ENCODE measurements at regions not wholly inside any gene's neighbourhood (a gene's known extent, or its start where the extent isn't known, plus 50 kb on each side); places are given as distances from the start of the nearest gene placed in this dataset.
A peak's percentile ranks its signal among the peaks of the same experiment; 100 is the strongest.

DNA sequence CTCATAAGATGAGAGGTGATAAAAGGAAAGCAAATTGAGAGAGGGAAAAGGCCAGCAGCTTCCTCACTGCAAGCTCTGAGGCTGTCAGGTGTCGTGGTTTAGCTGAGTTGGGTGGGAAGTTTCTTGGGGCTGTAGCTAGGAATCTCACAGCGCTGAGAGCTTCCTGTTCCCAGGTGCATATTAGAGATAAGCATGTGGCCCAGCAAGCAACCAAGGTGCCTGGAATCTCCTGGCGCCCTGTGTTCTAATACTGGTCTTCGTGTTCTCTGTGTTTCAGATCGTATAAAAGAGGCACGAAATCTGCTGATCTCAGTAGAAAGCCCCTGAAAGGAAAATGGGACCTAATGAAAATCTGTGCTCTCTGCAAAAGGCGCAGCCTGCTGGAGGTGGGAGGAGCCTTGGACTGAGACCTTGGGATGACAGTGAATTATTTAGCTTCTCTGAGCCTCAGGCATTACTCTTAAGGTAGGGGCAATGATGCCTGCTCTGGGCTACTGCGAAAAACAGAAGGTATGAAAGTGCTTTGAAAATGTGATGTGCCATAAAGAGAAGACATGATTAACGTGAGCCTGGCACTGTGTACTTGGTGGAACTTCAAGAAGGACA is 499.9 kb downstream of the TBL1XR1 start:
- DNase-seq = no peak

DNA sequence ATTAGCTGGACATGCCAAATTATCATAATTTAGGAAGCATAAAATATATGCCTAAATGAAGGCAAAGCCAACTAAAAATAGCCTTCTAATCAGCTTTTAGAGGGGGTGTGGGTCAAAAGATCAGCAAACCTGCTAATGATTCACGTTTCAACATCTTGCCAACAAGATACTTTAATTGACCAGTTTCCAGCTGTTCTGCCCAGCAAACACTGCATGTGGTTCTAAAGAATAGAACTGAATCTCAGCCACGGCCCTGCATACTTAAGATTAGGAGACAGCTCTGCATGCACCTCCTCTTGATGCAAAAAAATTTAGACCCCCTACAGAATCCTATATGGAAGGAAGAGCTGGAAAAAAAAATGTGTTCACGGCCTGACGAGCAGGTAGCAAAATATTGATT is 500.5 kb downstream of the TBL1XR1 start:
- no peak for DNase-seq

DNA sequence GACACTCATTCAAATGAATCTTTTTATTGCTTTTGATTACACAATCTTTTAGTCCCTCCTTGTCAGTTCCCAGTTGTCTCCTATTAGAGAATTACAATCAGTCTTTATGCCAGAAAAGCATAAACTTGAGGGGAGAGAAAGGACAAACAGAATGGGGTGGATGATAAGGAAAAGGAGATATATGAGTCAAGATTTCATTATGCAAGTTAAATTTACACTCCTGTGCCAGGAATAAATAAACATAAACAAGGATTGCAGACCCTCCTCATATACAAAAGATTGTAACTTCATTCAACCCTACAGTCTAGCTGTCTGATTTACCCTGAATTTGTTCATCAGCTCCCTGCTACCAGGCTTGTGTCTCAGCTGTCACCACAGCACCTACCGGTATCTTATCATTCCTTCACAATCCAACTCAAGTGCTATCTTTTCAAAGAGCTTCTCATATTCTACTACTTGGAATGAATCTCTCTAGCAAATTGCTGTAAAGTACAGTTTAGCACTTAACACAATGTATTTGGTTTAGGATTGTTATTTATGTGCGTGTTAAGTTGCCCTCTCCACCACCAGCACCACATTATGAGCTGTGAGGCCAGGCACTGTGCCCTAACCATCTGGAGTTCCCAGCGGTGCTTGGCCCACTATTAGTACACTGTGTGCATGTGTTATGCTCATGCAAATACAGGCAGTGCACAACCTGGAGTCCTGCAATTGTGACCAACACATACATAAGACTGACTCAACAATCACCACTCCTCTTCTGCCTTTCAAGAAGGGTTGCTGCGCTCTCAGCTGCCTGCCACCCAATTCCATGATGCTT is 504.1 kb downstream of the TBL1XR1 start:
- no peak for DNase-seq

DNA sequence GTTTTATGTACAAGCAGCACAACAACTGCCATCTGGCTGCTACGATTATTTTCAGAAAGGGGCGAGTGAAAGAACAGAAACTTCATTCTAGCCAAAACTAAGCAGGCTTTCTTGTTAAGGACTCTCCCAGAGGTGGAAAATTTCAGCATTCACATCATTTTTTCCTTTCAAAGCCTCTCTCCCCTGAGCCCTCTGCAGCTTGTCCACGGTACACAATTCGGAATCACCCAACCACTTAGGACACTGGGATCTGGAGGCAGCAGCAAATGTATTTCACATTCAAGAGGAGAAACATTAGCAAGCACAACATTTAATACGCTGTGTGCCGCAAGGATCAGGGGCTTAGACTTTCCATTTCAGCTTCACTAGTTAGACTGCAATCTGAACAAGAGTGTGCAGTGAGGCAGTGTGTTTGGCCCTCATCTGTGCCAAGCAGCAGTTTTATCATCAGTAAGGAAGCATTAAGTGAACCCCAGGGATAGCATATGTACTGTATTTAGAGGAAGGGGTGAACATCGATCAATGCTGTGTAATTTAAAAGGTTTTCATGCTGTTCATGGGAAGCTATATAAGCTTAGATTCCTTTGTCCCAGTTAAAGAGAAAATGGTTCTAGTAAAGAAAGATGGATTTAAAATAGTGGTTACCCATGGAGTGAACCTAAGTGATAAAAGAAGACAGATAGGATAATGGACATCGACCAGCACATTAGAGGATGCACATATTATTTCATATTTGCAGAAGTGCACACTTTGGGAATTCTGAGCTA is 504.9 kb downstream of the TBL1XR1 start:
- no peak for DNase-seq

DNA sequence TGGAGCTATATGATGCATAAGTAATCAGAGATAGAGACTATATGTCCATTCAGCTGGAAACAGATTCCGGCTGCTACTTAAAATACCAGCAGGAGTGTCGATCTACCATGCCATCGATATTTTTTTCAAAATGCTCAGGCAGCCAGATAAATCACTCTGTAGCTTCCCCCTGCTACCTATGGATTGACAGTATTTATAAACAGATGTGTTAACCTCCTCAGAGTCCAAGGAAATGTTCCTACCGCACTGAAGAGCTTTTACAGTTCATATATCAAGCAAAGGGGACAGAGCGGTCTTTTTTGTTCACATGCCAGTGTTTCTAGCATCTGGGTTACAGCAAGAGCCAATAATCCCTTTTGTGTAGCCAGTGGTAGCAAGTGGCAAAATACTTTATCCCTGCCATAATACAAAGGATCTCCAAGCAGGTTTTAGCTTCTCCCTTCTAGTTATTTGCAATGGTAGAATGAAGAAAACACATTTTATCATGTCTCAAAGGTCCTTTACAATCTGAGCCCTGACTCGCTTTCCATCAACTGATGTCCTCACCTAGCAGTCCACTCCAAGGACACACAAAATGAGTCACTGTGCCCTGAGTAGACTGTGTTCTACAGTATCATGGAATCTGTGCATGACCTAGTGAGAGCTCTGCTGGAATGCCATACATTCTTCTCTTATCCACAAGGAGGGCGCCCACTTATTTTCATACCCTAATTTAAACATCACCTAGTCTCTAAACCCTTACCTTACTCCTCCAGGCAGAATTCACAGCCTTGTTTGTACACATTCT is 507.0 kb downstream of the TBL1XR1 start:
- DNase-seq = no peak

DNA sequence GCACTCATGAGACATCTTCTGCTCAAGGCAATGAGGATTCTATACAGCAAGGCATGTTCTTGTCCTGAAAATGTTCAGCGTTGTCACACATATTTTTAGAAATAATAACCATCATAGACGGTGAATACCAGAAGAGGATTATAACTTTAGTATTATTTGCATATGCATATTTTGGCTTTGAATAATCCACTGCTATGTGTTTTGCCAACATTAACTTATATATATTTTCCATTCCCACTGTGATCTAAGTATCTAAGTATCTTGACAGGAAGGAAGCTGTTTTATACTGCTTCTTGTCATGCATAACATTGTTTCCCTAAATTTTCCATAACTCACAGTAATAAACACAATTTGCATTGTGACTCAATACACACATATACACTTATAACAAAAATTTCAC is 509.5 kb downstream of the TBL1XR1 start:
- no peak for DNase-seq

DNA sequence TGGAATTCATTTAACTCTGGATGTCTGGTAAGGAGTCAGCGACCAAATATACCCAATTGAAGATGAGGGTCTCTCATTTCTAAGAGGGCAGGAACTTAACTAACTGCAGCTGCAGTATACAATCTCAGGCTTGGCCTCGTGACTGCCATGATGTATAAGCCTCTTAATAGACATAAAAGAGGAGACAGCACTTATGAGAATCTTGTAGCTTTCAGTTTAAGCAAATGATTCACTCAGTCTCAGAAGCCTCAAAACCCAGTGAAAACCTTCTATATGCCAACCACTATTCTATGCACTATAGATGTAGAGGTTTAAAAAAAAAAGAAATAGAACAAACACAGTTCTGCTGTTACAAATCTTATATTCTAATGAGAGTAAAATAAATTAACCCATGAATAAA is 513.9 kb downstream of the TBL1XR1 start:
- DNase-seq = no peak

DNA sequence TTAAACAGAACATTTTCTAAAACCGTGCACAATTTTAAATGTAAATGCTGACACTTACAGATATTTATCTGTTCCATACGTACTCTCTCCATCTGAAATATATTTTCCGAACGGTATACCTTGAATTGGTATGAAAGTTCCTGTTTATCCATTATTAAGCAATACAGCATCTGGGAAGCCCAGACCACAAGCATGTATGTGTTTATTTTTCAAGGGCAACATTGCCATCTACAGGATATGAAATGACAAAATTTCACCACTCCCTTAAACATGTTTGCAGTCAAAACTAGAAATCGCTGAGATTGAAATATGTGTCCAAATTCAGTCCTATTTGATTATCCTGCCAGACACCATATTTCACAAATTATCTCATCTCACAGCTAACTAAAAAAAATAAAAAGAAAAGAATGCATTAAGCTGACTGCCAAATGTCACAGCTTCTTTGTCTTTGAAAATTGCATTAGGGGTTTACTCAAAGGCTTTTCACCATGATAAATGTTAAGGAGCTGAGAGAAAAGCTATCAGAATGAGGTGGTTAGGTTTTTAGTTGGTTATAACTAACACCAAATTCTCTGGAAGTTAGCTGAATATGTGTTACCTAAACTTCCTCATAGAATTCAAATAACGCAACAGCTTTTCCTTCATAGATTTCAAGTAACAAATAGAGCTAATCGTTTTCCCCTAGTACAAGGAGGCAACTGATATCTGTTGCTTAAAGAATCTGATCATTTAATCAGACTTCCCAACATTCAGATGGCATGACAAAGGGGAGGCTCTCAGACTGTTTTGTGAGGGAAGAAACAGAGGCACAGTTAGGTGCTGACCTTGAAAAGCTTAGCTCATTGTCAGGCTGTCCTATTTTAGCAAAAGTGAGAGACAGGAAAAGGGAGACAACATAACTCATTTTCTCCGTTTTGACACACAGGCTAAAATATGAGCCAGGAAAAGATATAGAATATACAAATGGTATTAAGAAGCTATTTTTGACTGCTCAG is 533.1 kb downstream of the TBL1XR1 start:
- DNase-seq = peak; percentile 82

DNA sequence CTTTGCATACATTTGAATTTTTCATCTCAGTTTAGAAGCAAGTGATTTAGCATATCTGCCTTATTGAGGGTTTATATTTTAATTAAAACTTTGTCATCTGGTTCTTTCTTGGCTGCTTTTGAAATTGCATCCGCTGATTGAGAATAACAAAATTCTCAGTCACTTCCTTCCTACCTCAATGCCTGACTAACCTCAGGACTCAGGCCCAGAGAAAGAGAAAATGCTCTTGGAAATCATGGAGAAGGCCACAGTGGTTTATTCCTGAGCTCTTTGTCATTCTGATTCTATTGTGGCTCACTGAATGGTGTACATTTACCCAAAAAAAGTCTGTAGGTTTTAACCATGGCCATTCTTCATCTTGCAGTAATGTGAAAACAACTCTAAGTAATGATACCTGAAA is 533.9 kb downstream of the TBL1XR1 start:
- DNase-seq = peak; percentile 22

DNA sequence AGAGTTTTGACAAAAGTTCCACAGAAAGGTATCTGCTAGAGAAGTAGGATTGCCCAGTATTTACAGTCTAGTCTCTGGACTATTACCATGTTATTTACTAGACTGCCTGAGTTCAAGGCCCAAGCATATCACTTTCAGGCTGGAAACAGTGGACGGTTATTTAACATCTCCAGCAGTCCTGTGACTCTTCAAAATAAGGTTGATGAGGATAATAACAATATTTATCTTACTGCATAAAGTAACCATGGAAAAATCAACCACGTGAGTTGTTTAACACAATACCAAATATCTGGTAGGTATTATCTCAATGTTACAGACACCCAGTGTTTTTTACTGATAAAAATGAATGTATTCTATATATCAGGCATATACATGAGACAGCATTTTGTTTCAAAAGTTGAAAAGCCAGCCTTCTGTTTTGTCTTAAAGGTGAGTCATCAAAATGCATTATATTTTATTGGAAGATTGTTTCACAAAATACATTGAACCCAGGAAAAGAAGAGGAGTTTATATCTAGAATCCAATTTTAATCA is 535.8 kb downstream of the TBL1XR1 start:
- DNase-seq = no peak

DNA sequence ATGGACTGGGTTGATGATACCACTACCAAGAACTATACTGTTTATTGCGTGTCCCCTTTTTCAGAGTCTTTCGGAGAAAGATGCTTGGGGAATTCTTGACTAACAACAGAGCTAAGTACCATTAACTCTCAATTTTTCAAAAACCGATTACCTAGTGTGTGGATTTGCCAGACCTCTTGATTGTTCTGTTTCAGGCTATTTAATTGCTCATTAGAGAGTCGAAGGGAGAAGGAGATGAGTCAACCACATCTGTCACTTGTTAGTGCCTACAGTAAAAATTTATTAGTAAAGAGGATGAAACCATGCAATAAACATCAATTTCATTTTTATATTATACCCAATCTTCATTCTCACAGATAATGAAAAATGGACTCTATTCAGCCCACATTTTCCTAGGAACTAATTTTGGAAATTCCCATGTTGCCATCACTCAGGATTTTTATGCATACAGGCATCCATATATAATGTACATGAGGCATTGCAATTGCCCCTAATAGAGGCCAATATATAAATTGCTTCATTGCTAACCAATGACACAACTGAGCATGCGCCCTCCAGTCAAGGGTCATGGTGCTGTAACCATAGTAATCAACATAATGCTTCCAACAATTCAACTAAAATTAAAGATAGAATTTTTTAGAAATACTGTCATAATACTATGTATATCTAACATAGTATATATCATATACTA is 541.7 kb downstream of the TBL1XR1 start:
- DNase-seq = no peak

DNA sequence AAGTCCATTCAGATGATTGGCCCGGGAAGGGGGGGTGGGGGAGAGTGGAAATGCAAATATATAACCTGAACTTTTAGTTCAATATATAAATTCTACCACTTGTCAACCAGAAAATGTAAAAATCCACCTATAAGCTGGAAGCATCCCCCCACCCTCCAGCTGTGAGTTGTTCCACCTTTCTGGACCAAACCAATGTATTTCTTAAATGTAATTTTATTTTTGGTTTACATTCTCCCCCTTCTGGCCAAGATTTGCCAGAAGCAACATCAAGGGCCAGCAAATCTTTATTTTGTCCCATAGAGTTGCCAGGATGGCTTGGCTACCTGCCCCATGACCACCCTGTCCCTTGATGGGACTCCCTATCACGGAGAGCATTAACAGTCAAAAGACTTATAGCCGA is 545.7 kb downstream of the TBL1XR1 start:
- DNase-seq = no peak

DNA sequence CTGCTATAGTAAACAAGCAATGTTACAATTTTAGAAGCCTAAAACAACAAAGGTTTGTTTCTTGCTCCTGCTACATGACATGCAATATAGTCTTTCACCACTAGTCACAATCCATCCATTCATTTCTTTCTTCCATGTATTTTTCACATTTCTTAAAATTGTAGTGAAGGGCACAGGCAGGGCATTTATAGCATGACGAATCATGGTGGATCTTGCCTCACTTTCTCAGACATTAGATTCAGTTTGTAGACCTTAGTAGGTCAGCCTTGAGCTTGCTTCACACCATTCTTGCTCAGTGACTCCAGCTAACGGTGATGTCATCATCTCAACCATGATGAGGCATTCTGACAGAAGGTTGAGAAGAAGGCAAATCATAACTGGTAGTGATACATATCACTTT is 546.8 kb downstream of the TBL1XR1 start:
- DNase-seq = peak; percentile 38

DNA sequence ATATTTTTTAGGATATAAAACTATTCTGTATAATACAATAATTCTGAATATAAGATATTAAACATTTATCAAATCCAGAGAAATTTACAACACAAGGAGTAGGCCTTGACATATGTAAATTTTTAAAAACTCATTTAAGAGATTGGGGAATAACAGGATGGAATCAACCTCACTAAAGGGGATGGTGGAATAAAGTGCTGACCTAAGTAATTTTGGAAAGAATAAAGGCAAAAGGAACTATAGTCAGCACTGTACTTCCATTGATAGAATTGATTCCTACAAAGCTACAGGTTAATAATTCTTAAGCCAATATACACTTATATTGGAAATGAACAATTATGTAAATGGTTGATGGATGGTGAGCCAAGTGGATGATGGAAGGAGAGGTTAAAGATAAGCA is 549.3 kb downstream of the TBL1XR1 start:
- DNase-seq = no peak

DNA sequence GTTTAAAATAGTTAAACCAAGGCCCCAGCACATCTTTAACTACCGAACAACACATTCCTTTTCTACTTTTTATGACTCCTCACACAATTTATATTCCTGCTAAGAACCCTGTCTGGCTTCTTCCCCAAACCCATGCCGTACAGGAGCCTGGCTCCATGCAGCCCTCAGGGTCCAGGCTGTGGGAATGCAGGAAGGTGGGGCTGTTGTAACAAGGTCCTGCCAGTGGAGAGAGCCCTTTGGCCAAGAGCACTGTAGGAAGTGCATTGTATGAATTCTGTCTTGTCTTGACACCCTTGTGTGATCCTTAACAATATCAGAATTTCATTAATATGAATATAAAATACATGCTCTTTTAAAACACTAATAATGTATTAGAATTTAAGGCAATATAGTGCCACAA is 563.8 kb downstream of the TBL1XR1 start:
- peak; percentile 1 for DNase-seq

DNA sequence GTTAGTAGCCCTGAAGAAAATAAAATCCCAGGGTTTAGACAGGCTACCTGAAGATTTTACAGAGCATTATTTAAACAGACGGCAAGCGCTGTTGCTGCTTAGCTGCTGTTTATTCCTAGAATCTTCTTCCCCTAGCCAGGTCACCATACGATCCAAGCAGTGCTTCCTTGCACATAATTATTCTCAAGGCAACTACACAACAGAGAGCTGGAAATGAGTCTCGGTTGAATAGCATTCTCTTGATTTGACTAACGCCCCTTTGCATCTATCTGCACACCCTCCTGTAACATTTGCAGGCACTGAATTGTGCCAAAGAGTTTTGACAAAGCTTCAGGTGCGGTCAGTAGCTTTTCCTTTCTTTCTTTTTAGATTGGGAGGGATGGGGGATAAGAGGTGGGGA is 564.4 kb downstream of the TBL1XR1 start:
- no peak for DNase-seq

DNA sequence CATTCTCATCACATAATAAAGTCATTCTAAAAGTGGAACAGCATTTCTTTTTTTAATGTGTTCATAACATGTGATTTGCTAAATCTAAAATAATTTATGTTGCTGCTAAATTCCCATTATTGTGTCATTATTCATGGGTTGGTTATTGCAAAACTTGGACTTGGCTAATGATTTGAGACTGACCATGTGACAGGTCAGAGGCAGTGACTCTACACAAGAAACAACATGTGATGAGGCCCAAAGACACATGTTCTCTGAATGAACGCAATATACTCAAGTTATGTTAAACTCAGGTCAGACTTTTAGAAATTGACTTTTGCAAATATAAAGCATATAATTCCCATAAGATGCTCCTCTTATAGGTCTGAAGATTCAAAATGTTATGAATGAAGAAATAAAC is 566.1 kb downstream of the TBL1XR1 start:
- no peak for DNase-seq

DNA sequence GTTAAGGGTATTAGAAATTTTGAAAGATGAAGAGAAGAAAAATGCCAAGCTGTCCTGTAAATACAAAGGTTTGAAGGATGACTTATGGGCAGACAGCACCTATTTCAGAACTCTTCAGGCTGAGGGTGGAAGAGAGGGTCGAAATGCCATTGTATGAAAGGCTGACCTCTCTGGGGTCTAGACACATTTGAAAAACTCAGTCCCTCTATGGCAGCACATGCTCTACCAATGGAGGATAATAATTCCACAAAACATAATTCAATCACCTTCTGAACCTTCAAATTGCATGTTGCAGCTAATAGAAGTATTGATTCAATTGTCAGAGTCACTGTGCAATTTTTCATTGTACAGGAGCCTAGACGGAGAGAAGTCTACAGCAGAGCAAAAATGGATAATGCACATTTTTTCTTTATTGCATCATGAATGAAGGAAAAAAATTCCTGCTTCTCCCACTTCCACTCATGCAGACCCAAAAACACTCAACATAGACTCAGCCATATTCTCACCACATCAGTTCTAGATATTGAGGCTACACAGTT is 569.1 kb downstream of the TBL1XR1 start:
- no peak for DNase-seq

DNA sequence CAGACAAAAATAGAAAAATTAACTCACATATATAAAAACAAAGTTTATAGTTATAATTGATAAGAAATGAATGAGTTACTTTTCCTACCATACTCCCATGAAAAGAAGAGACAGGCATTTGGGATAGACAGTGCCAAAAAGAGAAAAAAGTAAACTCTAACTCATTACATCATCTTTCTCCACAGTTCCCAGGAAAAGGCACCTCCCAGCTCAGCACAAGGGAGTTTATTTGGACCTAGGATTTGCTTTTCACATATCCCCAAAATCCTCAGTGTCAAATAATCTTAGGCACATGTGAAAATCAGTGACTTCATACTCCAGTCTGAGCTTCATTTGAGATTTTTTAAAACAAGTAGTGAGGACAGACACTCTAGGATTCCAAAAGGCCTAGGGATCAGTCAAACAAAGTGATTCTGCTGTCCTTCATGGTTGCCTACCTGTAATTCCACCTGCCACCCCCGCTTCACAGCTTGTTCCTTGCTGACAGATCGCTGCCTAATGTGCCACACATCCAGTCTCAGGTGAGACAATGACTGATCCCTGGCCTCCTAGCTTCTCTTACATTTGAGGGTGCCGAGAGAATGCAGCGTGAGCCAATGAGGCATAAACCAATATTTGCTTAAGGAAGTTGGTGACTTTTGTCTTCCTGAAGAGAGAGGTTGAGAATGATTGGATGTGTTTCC is 573.7 kb downstream of the TBL1XR1 start:
- DNase-seq = peak; percentile 48

DNA sequence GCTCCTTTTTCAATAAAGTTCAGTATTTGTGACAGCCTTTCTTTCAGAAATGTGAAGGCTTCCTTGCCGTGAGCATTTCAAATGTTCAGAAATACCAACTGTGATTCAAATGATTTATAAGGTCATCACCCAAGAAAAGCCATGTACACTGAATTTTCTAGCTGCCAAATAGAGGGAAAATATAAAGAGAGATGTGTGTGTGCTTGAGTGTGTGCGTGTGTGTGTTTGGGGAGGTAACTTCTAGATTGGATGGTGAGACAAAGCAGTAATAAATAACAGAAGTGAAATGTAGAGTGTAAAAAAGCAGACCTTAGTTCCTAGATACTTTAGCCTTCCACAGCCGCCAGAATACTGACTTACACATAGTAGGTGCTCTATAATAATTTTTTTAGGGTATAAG is 577.4 kb downstream of the TBL1XR1 start:
- DNase-seq = no peak

Measured in DMS53 (cell line).